ENCODE measurements at regions not wholly inside any gene's neighbourhood (a gene's known extent, or its start where the extent isn't known, plus 50 kb on each side); places are given as distances from the start of the nearest gene placed in this dataset.

GRCh38 chr18:66300141-66300540 lies 303.7 kb downstream of the CDH19 start:
- TF ChIP-seq ZBTB33 (IDR thresholded peaks at IDR 0.05; ENCODE audit: extremely low read depth, insufficient replicate concordance, low read length), result no peak
- no peak for TF ChIP-seq CTCF (IDR thresholded peaks at IDR 0.05 in 2 of 3, conservative IDR thresholded peaks at IDR 0.05 in 1 of 3; ENCODE audit: borderline replicate concordance in 1 of 3, insufficient read depth in 1 of 3, low read depth in 2 of 3, low read length in 2 of 3)
- no peak for TF ChIP-seq MAX (IDR thresholded peaks at IDR 0.05)
- TF ChIP-seq TCF7L2 (IDR thresholded peaks at IDR 0.05; ENCODE audit: borderline replicate concordance, extremely low read depth, insufficient read depth, insufficient read length), result no peak
- TF ChIP-seq POLR2A (IDR thresholded peaks at IDR 0.05; ENCODE audit: borderline replicate concordance, extremely low read depth, insufficient read depth, insufficient read length), result no peak
- no peak for TF ChIP-seq EZH2phosphoT487 (IDR thresholded peaks at IDR 0.05; ENCODE audit: borderline replicate concordance)
- no peak for TF ChIP-seq JUND (IDR thresholded peaks at IDR 0.05)
- TF ChIP-seq REST (IDR thresholded peaks at IDR 0.05; ENCODE audit: low read depth), result no peak
- no peak for TF ChIP-seq ATF3 (IDR thresholded peaks at IDR 0.05)
- TF ChIP-seq POLR2AphosphoS5 (IDR thresholded peaks at IDR 0.05; ENCODE audit: low read depth, low read length), result no peak
- no peak for TF ChIP-seq EZH2 (IDR thresholded peaks at IDR 0.05)

Measured in HCT116 (cell line).